Naive thymus-derived CD8-positive, alpha-beta T cell (primary cell): ENCODE measurements at regions not wholly inside any gene's neighbourhood (a gene's known extent, or its start where the extent isn't known, plus 50 kb on each side); places are given as distances from the start of the nearest gene placed in this dataset.
"Not testable (repeated sequence)": the region's sequence is repeated elsewhere in the genome, so short reads cannot be mapped to it uniquely, and the experiment has no call there.

Source experiments
- ATAC-seq, 2 donors: fragments of 150-1000 bp; cut with Tn5 transposase in 1 of 2; sonication (Bioruptor Pico), chemical (Tn5 transposase) in 1 of 2; 1 replicate in 1 of 2; 2 replicates in 1 of 2; pipeline ENCODE4 v1.10.0; 2021; ENCODE audit warnings: mild to moderate bottlenecking in 2 of 2, moderate library complexity in 2 of 2
- POLR2A ChIA-PET: fragments of 350-600 bp; sonication (Branson Sonifier 250); formaldehyde crosslinking; loops from one replicate; lab custom pipeline; 2021; ENCODE audit warnings: antibody characterized with exemption; lab: Charles Lee
- DNase-seq, 10 donors: peaks; one replicate each; pipeline versions ENCODE4 v3.0.0 to v3.0.0-alpha.2; 2020 to 2022
- H3K27ac Mint-ChIP-seq, 10 donors: one replicate each; pipeline ENCODE4 v1.8.0; 2020 to 2022; ENCODE audit warnings: mild to moderate bottlenecking in 10 of 10, mixed read lengths in 10 of 10, moderate library complexity in 4 of 10, inconsistent platforms in 1 of 10
- H3K27me3 Mint-ChIP-seq, 5 donors: one replicate each; pipeline ENCODE4 v1.8.0; 2021 to 2022; ENCODE audit warnings: mixed read lengths in 5 of 5
- H3K36me3 Mint-ChIP-seq, 3 donors: one replicate each; pipeline ENCODE4 v1.8.0; 2020 to 2022; ENCODE audit warnings: mixed read lengths in 3 of 3, mild to moderate bottlenecking in 2 of 3, inconsistent platforms in 1 of 3
- H3K4me1 Mint-ChIP-seq, 4 donors: one replicate each; pipeline ENCODE4 v1.8.0; 2021 to 2022; ENCODE audit warnings: mixed read lengths in 4 of 4
- H3K4me3 Mint-ChIP-seq, 10 donors: one replicate each; pipeline ENCODE4 v1.8.0; 2020 to 2022; ENCODE audit warnings: mild to moderate bottlenecking in 10 of 10, mixed read lengths in 10 of 10, moderate library complexity in 6 of 10, inconsistent platforms in 1 of 10
- H3K9me3 Mint-ChIP-seq, 9 donors: one replicate each; pipeline ENCODE4 v1.8.0; 2020 to 2022; ENCODE audit warnings: mixed read lengths in 9 of 9, mild to moderate bottlenecking in 3 of 9, inconsistent platforms in 1 of 9, moderate library complexity in 1 of 9

DNA sequence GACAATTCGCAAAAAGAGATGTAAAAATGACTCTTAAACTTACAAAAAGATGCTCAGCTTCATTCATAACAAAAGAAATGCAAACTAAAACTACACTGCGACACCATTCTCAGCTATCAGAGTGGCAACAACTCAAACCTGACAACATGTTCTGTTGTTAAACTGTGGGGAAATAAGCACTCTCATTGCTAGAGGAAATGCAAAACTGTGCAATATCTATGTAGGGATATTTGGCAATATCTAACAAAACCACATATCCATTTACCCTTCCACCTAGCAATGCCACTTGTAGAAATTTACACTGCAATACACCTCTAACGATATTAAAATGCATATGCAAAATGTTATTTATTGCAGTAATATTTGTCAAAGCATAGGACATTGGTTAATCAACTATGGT lies 78.3 kb upstream of the EGFL6 start:
- POLR2A ChIA-PET: interaction anchor here (0.6 kb wide), 1 partner anchor 602 kb away, joined by 3 read pairs; no protein-coding TSS in a partner anchor
- H3K4me3 Mint-ChIP-seq: no peak overlapping the region

DNA sequence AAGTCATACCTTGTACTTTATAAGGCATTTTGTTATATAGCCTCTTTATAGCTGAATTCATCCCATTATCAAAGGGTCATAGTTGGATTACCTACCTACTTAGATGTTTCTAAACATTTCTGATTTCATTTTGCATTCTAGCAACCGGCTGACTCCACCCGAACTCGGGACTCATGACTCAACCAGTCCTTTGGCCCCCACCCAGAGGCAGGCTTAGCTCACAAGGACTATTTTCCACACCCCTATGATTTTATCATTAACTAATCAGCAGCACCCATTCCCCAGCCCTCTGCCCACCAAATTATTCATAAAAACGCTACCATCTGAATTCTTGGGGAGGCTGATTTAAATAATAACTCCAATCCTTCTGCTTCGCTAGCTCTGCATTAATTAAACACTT lies 79.9 kb upstream of the EGFL6 start:
- ATAC-seq (no peak), DNase-seq (no peak)
- no peaks in the 10 kb centered on the region for H3K9me3 Mint-ChIP-seq
- POLR2A ChIA-PET: interaction anchor here (2.7 to 2.9 kb wide), 2 partner anchors 515 to 543 kb away, joined by 16 to 18 read pairs; partner anchors contain the start of gene TMSB4X
- peaks cover 2 to 42% (median 21%) of the 10 kb centered on the region in 4 donors for H3K4me1 Mint-ChIP-seq
- no peak overlapping the region for H3K4me3 Mint-ChIP-seq
- peak overlapping the region in 1 of 10 donors; percentile 13 for H3K27ac Mint-ChIP-seq
- no peaks in the 10 kb centered on the region for H3K36me3 Mint-ChIP-seq
- no peaks in the 10 kb centered on the region for H3K27me3 Mint-ChIP-seq

More for the DNA sequence above, 78.3 kb upstream of the EGFL6 start:
- Mint-ChIP-seq H3K4me1 (peaks cover 0 to 25% (median 9%) of the 10 kb centered on the region in 4 donors), H3K9me3 (no peaks in the 10 kb centered on the region), H3K27ac (no peak overlapping the region), H3K27me3 (no peaks in the 10 kb centered on the region), H3K36me3 (no peaks in the 10 kb centered on the region)
- ATAC-seq (no peak), DNase-seq (no peak)

GRCh38 chrX:13487731-13488505 lies 81.5 kb upstream of the EGFL6 start:
- H3K9me3 Mint-ChIP-seq: no peaks in the 10 kb centered on the region
- peak in 9 of 10 donors; percentile 1 to 67 (median 42) for DNase-seq
- H3K4me3 Mint-ChIP-seq: peak overlapping the region in 4 of 10 donors; percentile 6 to 33 (median 28)
- no peaks in the 10 kb centered on the region for H3K27me3 Mint-ChIP-seq
- peak; percentile 75 to 88 for ATAC-seq
- no peaks in the 10 kb centered on the region for H3K36me3 Mint-ChIP-seq
- POLR2A ChIA-PET: interaction anchor here (0.6 to 2.9 kb wide), 13 partner anchors 396 to 541 kb away, joined by 3 to 18 read pairs (median 6); partner anchors contain the start of gene TMSB4X
- H3K4me1 Mint-ChIP-seq: peaks cover 4 to 49% (median 33%) of the 10 kb centered on the region in 4 donors
- peak overlapping the region; percentile 34 to 91 (median 78) for H3K27ac Mint-ChIP-seq

GRCh38 chrX:13485167-13485566 lies 84.2 kb upstream of the EGFL6 start:
- H3K27ac Mint-ChIP-seq: peak overlapping the region in 2 of 10 donors; percentile 41 to 76
- POLR2A ChIA-PET: interaction anchor here (0.8 to 2.3 kb wide), 4 partner anchors 507 to 534 kb away, joined by 3 to 6 read pairs (median 5); partner anchors contain the start of gene TMSB4X
- H3K36me3 Mint-ChIP-seq: no peaks in the 10 kb centered on the region
- ATAC-seq (no peak), DNase-seq (no peak)
- H3K27me3 Mint-ChIP-seq: no peaks in the 10 kb centered on the region
- peaks cover 0 to 3% (median 0%) of the 10 kb centered on the region in 9 donors for H3K9me3 Mint-ChIP-seq
- no peak overlapping the region for H3K4me3 Mint-ChIP-seq
- H3K4me1 Mint-ChIP-seq: peaks cover 4 to 49% (median 33%) of the 10 kb centered on the region in 4 donors

- H3K4me3 Mint-ChIP-seq: peak overlapping the region in 1 of 10 donors; percentile 4
Measured at GRCh38 chrX:13483773-13484172, 85.6 kb upstream of the EGFL6 start.

GRCh38 chrX:13482746-13483541 lies 86.5 kb upstream of the EGFL6 start:
- Mint-ChIP-seq H3K4me3 (no peak overlapping the region), H3K36me3 (peaks cover 0 to 6% (median 0%) of the 10 kb centered on the region in 3 donors), H3K4me1 (peaks cover 6 to 46% (median 32%) of the 10 kb centered on the region in 4 donors), H3K27me3 (no peaks in the 10 kb centered on the region), H3K9me3 (peaks cover 0 to 3% (median 0%) of the 10 kb centered on the region in 9 donors), H3K27ac (peak overlapping the region in 4 of 10 donors; percentile 26 to 76 (median 68))
- ATAC-seq (no peak), DNase-seq (no peak)
- POLR2A ChIA-PET: interaction anchor here (0.6 to 1.2 kb wide), 7 partner anchors 391 to 552 kb away, joined by 3 to 8 read pairs (median 3); partner anchors contain the start of gene TMSB4X

More at GRCh38 chrX:13483773-13484172, 85.6 kb upstream of the EGFL6 start:
- Mint-ChIP-seq H3K4me1 (peaks cover 6 to 49% (median 33%) of the 10 kb centered on the region in 4 donors), H3K9me3 (peaks cover 0 to 3% (median 0%) of the 10 kb centered on the region in 9 donors), H3K36me3 (peaks cover 0 to 6% (median 0%) of the 10 kb centered on the region in 3 donors), H3K27ac (peak overlapping the region in 6 of 10 donors; percentile 26 to 76 (median 62)), H3K27me3 (no peaks in the 10 kb centered on the region)
- ATAC-seq: peak in 1 of 2 donors; percentile 53
- DNase-seq: peak in 1 of 10 donors; percentile 23
- POLR2A ChIA-PET: interaction anchor here (0.7 to 2.3 kb wide), 7 partner anchors 391 to 537 kb away, joined by 3 to 6 read pairs (median 4); partner anchors contain the start of gene TMSB4X

DNA sequence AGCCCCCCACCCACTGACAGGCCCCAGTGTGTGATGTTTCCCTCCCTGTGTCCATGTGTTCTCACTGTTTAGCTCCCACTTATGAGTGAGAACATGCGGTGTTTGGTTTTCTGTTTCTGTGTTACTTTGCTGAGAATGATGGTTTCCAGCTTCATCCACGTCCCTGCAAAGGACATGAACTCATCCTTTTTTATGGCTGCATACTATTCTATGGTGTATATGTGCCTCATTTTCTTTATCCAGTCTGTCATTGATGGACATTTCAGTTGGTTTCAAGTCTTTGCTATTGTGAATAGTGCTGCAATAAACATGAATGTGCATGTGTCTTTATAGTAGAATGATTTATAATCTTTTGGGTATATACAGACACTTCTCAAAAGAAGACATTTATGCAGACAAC lies 88.6 kb upstream of the EGFL6 start:
- H3K9me3 Mint-ChIP-seq, DNase-seq, H3K27me3 Mint-ChIP-seq, ATAC-seq, H3K36me3 Mint-ChIP-seq, H3K4me3 Mint-ChIP-seq: not testable (repeated sequence)
- peak overlapping the region in 1 of 10 donors; percentile 31 for H3K27ac Mint-ChIP-seq
- H3K4me1 Mint-ChIP-seq: peaks cover 7 to 25% (median 22%) of the 10 kb centered on the region in 4 donors
- POLR2A ChIA-PET: interaction anchor here (1.6 kb wide), 1 partner anchor 390 kb away, joined by 3 read pairs; no protein-coding TSS in a partner anchor

- POLR2A ChIA-PET: no interaction called here
- no peak overlapping the region for H3K4me3 Mint-ChIP-seq
- DNase-seq (no peak), ATAC-seq (no peak)
- peaks cover 5 to 19% (median 16%) of the 10 kb centered on the region in 4 donors for H3K4me1 Mint-ChIP-seq
- peaks cover 0 to 4% (median 0%) of the 10 kb centered on the region in 9 donors for H3K9me3 Mint-ChIP-seq
- H3K36me3 Mint-ChIP-seq: peaks cover 0 to 7% (median 0%) of the 10 kb centered on the region in 3 donors
- no peaks in the 10 kb centered on the region for H3K27me3 Mint-ChIP-seq
- peak overlapping the region in 1 of 10 donors; percentile 14 for H3K27ac Mint-ChIP-seq
Measured at GRCh38 chrX:13479452-13479813, 90.0 kb upstream of the EGFL6 start.

DNA sequence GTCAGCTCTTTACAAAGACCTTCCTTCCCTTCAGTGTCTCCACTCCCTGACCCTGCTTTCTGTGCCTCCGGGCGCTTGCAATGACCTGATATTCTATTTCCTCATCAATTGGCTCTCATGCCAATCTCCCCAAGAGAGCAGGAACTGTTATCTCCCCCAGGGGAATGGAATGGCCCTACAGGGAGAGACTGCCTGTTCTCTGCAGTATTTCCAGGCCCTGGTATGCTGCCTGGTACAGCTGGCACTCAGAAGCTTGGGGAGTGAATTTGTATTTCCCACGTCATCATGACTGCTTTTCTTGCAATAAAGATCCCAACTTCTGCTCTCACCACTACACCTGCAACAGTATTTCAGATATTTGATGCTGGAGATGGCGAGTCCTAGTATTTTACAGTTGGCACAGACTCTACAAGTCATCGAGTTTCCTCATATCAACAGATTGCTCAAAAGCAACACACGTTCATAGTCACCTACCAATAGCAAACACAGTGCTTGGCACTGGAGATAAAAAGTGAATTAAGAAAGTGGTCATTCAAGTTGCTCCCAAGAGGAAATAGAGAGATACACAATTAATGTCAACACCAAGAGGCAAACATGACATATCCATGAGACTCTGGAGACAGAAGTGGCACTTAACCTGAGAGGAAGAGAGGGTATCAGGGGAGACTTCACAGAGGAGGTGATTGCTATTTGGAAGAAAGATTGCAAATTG lies 90.5 kb upstream of the EGFL6 start:
- peaks cover 0 to 11% (median 0%) of the 10 kb centered on the region in 3 donors for H3K36me3 Mint-ChIP-seq
- H3K9me3 Mint-ChIP-seq: peaks cover 0 to 4% (median 0%) of the 10 kb centered on the region in 9 donors
- no peak overlapping the region for H3K4me3 Mint-ChIP-seq
- no peak for DNase-seq
- H3K4me1 Mint-ChIP-seq: peaks cover 7 to 19% (median 16%) of the 10 kb centered on the region in 4 donors
- no peaks in the 10 kb centered on the region for H3K27me3 Mint-ChIP-seq
- POLR2A ChIA-PET: no interaction called here
- ATAC-seq: no peak
- peak overlapping the region in 1 of 10 donors; percentile 14 for H3K27ac Mint-ChIP-seq

DNA sequence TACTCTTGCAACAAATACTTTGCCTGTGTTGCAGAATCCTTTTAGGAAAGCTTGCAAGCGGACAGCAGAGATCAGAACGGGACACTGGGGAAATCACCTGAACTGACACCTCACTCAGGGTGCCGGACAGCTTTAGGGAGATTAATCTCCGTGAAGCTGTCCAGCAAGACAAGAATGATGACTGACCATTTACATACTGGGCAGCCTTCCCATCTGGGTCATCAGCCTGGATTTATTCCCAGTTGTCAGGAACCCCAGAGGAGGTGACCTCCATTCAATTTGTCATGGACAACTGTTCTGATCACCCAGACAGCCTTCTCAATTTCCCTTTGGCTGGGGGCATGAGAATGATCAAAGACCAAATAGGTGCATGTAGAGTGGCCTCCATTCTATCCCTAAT lies 93.0 kb upstream of the EGFL6 start:
- Mint-ChIP-seq H3K4me1 (peaks cover 5 to 29% (median 24%) of the 10 kb centered on the region in 4 donors), H3K27me3 (no peaks in the 10 kb centered on the region), H3K9me3 (peaks cover 0 to 6% (median 0%) of the 10 kb centered on the region in 9 donors), H3K36me3 (peaks cover 0 to 11% (median 0%) of the 10 kb centered on the region in 3 donors), H3K27ac (no peak overlapping the region), H3K4me3 (no peak overlapping the region)
- DNase-seq (no peak), ATAC-seq (no peak)
- POLR2A ChIA-PET: no interaction called here

GRCh38 chrX:13474164-13474516 lies 95.3 kb upstream of the EGFL6 start:
- peaks cover 0 to 7% (median 0%) of the 10 kb centered on the region in 3 donors for H3K36me3 Mint-ChIP-seq
- H3K27me3 Mint-ChIP-seq: peaks cover 0 to 1% (median 0%) of the 10 kb centered on the region in 5 donors
- POLR2A ChIA-PET: interaction anchor here (0.8 to 1.4 kb wide), 2 partner anchors 387 to 517 kb away, joined by 3 to 4 read pairs; no protein-coding TSS in a partner anchor
- peaks cover 4 to 41% (median 26%) of the 10 kb centered on the region in 4 donors for H3K4me1 Mint-ChIP-seq
- ATAC-seq (peak; percentile 18 to 70), DNase-seq (peak in 1 of 10 donors; percentile 19)
- H3K9me3 Mint-ChIP-seq: peaks cover 0 to 4% (median 0%) of the 10 kb centered on the region in 9 donors
- peak overlapping the region; percentile 73 to 85 (median 80) for H3K4me3 Mint-ChIP-seq
- H3K27ac Mint-ChIP-seq: peak overlapping the region; percentile 84 to 99 (median 95)
